IMR-90 (cell line): ENCODE measurements at regions not wholly inside any gene's neighbourhood (a gene's known extent, or its start where the extent isn't known, plus 50 kb on each side); places are given as distances from the start of the nearest gene placed in this dataset.

Experiments used
- ATAC-seq: fragments of 200-7000 bp; cut with Tn5 transposase; 2 replicates; pipeline ENCODE4 v1.9.1; 2020; ENCODE audit warnings: low read depth, mild to moderate bottlenecking, moderate library complexity
- BruUV-seq: library from RNA; stranded (reverse); fragments of 400-500 nt; replicated peaks from 2 replicates; lab custom pipeline; 2021; lab: Mats Ljungman, UMichigan
- CTCF ChIA-PET: fragments of 300-600 bp; formaldehyde crosslinking; extraction: SDS; loops from one replicate; lab custom pipeline; 2021; ENCODE audit warnings: antibody characterized with exemption; lab: Yijun Ruan, JAX
- POLR2A ChIA-PET: fragments of 300-600 bp; sonication (Branson Sonifier 250); formaldehyde crosslinking; loops from one replicate; lab custom pipeline; 2022; ENCODE audit warnings: antibody characterized with exemption; ENCODE audit not compliant: unreplicated experiment; lab: Charles Lee
- DNase-seq: peaks from one replicate; pipeline ENCODE4 v3.0.0; 2013
- H2AFZ ChIP-seq: replicated peaks from 2 replicates; pipeline ENCODE3; 2013; ENCODE audit warnings: low read length, mild to moderate bottlenecking; ENCODE audit not compliant: poor library complexity
- H2AK5ac ChIP-seq: 2 replicates; pipeline ENCODE4 v1.6.1; 2013; ENCODE audit warnings: low read depth, low read length, inconsistent platforms
- H2AK9ac ChIP-seq: replicated peaks from 2 replicates; pipeline ENCODE3; 2013; ENCODE audit warnings: mild to moderate bottlenecking, low read depth, low read length, moderate library complexity; ENCODE audit not compliant: poor library complexity
- H2BK120ac ChIP-seq: 2 replicates; pipeline ENCODE4 v1.6.1; 2013; ENCODE audit warnings: low read depth, low read length, inconsistent platforms
- H2BK15ac ChIP-seq: 3 replicates; pipeline ENCODE4 v1.6.1; 2013; ENCODE audit warnings: low read depth, low read length, inconsistent platforms
- H2BK20ac ChIP-seq: 2 replicates; pipeline ENCODE4 v1.6.1; 2013; ENCODE audit warnings: low read depth, mild to moderate bottlenecking, inconsistent platforms, low read length, moderate library complexity
- H2BK5ac ChIP-seq: 2 replicates; pipeline ENCODE4 v1.6.1; 2013; ENCODE audit warnings: mild to moderate bottlenecking, low read depth, low read length, inconsistent platforms; ENCODE audit not compliant: poor library complexity, severe bottlenecking
- H3K14ac ChIP-seq: replicated peaks from 2 replicates; pipeline ENCODE4 v1.6.1; 2013; ENCODE audit warnings: low read depth, low read length, inconsistent platforms
- H3K18ac ChIP-seq: 2 replicates; pipeline ENCODE4 v1.6.1; 2013; ENCODE audit warnings: low read depth, low read length, control low read depth
- H3K23ac ChIP-seq: 2 replicates; pipeline ENCODE4 v1.6.1; 2013; ENCODE audit warnings: low read depth, low read length, inconsistent platforms
- H3K27ac ChIP-seq: 2 replicates; pipeline ENCODE4 v1.5.1; 2013; ENCODE audit warnings: mild to moderate bottlenecking, control low read depth, low read length; ENCODE audit not compliant: insufficient read depth
- H3K27me3 ChIP-seq: 2 replicates; pipeline ENCODE4 v1.6.1; 2013; ENCODE audit warnings: low read length; ENCODE audit not compliant: control insufficient read depth, insufficient read depth
- H3K36me3 ChIP-seq: 2 replicates; pipeline ENCODE4 v1.6.1; 2013; ENCODE audit warnings: low read length, mixed read lengths; ENCODE audit not compliant: control insufficient read depth, insufficient read depth
- H3K4ac ChIP-seq: 2 replicates; pipeline ENCODE4 v1.6.1; 2013; ENCODE audit warnings: low read depth, low read length, inconsistent platforms
- H3K4me1 ChIP-seq: 2 replicates; pipeline ENCODE4 v1.6.1; 2013; ENCODE audit warnings: low read length, mixed read lengths; ENCODE audit not compliant: control insufficient read depth, insufficient read depth
- H3K4me2 ChIP-seq: 2 replicates; pipeline ENCODE4 v1.6.1; 2013; ENCODE audit warnings: low read depth, mild to moderate bottlenecking, control low read depth, low read length, moderate library complexity
- H3K4me3 ChIP-seq: 2 replicates; pipeline ENCODE4 v1.5.1; 2013; ENCODE audit warnings: low read depth, mild to moderate bottlenecking, control low read depth, low read length, moderate library complexity; ENCODE audit not compliant: insufficient read depth
- H3K56ac ChIP-seq: 2 replicates; pipeline ENCODE4 v1.6.1; 2013; ENCODE audit warnings: low read length, inconsistent platforms; ENCODE audit not compliant: insufficient read depth; ENCODE audit errors: extremely low read depth
- H3K79me1 ChIP-seq, 2 experiments: 2 replicates each; pipeline ENCODE4 v1.6.1; 2013; ENCODE audit warnings: low read length in 2 of 2, inconsistent platforms in 1 of 2, low read depth in 1 of 2
- H3K9ac ChIP-seq: 2 replicates; pipeline ENCODE4 v1.6.1; 2013; ENCODE audit warnings: low read depth, low read length, control low read depth
- H3K9me1 ChIP-seq: 2 replicates; pipeline ENCODE4 v1.6.1; 2013; ENCODE audit warnings: low read length, inconsistent platforms; ENCODE audit not compliant: insufficient read depth
- H3K9me3 ChIP-seq: 2 replicates; pipeline ENCODE4 v1.6.1; 2013; ENCODE audit warnings: low read length; ENCODE audit not compliant: control insufficient read depth, insufficient read depth
- H4K20me1 ChIP-seq: 2 replicates; pipeline ENCODE4 v1.6.1; 2013; ENCODE audit warnings: low read length, inconsistent platforms; ENCODE audit not compliant: insufficient read depth
- H4K5ac ChIP-seq: 2 replicates; pipeline ENCODE4 v1.6.1; 2013; ENCODE audit warnings: mild to moderate bottlenecking, low read depth, low read length, control low read depth
- H4K8ac ChIP-seq, 2 experiments: 2 replicates each; pipeline ENCODE4 v1.6.1; 2013; ENCODE audit warnings: low read depth in 2 of 2, low read length in 2 of 2, control low read depth in 1 of 2, inconsistent platforms in 1 of 2
- H4K91ac ChIP-seq: 2 replicates; pipeline ENCODE4 v1.6.1; 2013; ENCODE audit warnings: low read depth, low read length, inconsistent platforms; ENCODE audit not compliant: insufficient read depth
- BHLHE40 ChIP-seq: fragments of 150-350 bp; IDR thresholded peaks from 2 replicates; pipeline ENCODE4 v1.6.1; 2016; ENCODE audit warnings: mild to moderate bottlenecking, low read depth, low read length
- NFE2L2 ChIP-seq: fragments of 150-350 bp; IDR thresholded peaks from 2 replicates; pipeline ENCODE4 v1.6.1; 2016; ENCODE audit warnings: low read depth, mild to moderate bottlenecking, low read length
- WGBS, 2 experiments: methylation state at CpG; one replicate each; pipeline versions ENCODE4 v1.1.5 to v1.1.7; 2013; ENCODE audit warnings: missing lambda C conversion rate in 2 of 2; ENCODE audit not compliant: insufficient read length in 1 of 2; ENCODE audit errors: extremely low coverage in 2 of 2; 5-methylcytosine and 5-hydroxymethylcytosine counted together
- dilution Hi-C: fragments of 300-500 bp; cut with HindIII; formaldehyde crosslinking; loops from one replicate; pipeline ENCODE4 v1.14.3; 2018; ENCODE audit warnings: low sequenced_read_pairs; ENCODE audit not compliant: unreplicated experiment
- in situ Hi-C: fragments of 300-500 bp; cut with MboI; formaldehyde crosslinking; loops from 3 replicates; pipeline ENCODE4 v1.14.3; 2019; ENCODE audit warnings: low sequenced_read_pairs, inconsistent platforms, mixed read lengths
- intact Hi-C: fragments of 100-400 bp; cut with micrococcal nuclease; formaldehyde crosslinking; loops from 2 replicates; pipeline ENCODE4 v1.10.0; 2022

DNA sequence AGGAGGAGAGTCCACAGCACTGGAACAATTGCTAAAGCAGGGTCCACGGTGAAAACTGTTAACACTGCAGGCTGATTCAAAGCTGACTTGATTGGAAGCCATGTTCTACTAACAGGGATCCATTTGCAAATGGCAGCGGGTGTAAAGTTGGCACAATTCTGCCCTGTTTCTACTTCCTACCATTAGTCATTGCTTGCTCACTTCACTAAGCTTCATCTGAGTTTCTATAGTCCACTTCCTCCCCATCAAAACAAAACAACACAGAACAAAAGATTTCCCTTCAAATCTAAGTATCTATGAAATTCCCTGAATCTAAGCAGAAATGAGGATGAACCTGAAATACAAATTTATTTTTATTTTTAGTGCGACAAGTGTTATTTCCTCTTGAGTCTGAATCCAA lies 187.4 kb upstream of the SOX11 start:
- no peaks in the 10 kb centered on the region for H4K20me1 ChIP-seq
- H3K9me1 ChIP-seq: no peaks in the 10 kb centered on the region
- no CpG with 5 or more reads among the region's 3 CpGs for WGBS, 2 experiments
- no peak overlapping the region for H3K4me2 ChIP-seq
- no peak overlapping the region for H4K91ac ChIP-seq
- CTCF ChIA-PET: no interaction called here
- no peak overlapping the region for H3K4ac ChIP-seq
- H3K36me3 ChIP-seq: no peaks in the 10 kb centered on the region
- H3K14ac ChIP-seq: no peak overlapping the region
- TF ChIP-seq BHLHE40: no peak
- TF ChIP-seq NFE2L2: no peak
- no peak for ATAC-seq
- BruUV-seq: no TSS peak
- H2AFZ ChIP-seq: no peak overlapping the region
- no peak overlapping the region for H2AK5ac ChIP-seq
- H3K27ac ChIP-seq: no peak overlapping the region
- no peak overlapping the region for H3K23ac ChIP-seq
- POLR2A ChIA-PET: no interaction called here
- H2BK20ac ChIP-seq: no peak overlapping the region
- H3K9me3 ChIP-seq: peaks cover 3% of the 10 kb centered on the region; the same call in 1 of the 2 replicates
- no peaks in the 10 kb centered on the region for H3K4me1 ChIP-seq
- dilution Hi-C loops (no loop called here), intact Hi-C loops (no loop called here), in situ Hi-C loops (no loop called here)
- no peak overlapping the region for H2AK9ac ChIP-seq
- no peak overlapping the region for H2BK15ac ChIP-seq
- no peak overlapping the region for H4K5ac ChIP-seq
- H3K56ac ChIP-seq: no peak overlapping the region
- H3K18ac ChIP-seq: no peak overlapping the region
- no peak overlapping the region for H3K4me3 ChIP-seq
- H2BK5ac ChIP-seq: no peak overlapping the region
- H3K9ac ChIP-seq: no peak overlapping the region
- H3K27me3 ChIP-seq: no peaks in the 10 kb centered on the region
- no peak overlapping the region for H4K8ac ChIP-seq
- no peaks in the 10 kb centered on the region for H3K79me1 ChIP-seq
- DNase-seq: no peak
- no peak overlapping the region for H2BK120ac ChIP-seq
